Neutrophil (primary cell): ENCODE measurements at regions not wholly inside any gene's neighbourhood (a gene's known extent, or its start where the extent isn't known, plus 50 kb on each side); places are given as distances from the start of the nearest gene placed in this dataset.

Experiments
- H3K27ac ChIP-seq: fragments of 200-600 bp; sonication (generic); 2 replicates; pipeline ENCODE4 v1.5.1; 2016; ENCODE audit warnings: mild to moderate bottlenecking, moderate library complexity
- H3K27me3 ChIP-seq: fragments of 200-600 bp; sonication (generic); 2 replicates; pipeline ENCODE4 v1.6.0; 2016; ENCODE audit warnings: mild to moderate bottlenecking
- H3K36me3 ChIP-seq: fragments of 200-600 bp; sonication (generic); 2 replicates; pipeline ENCODE4 v1.5.1; 2017
- H3K4me1 ChIP-seq, 2 experiments: fragments of 200-600 bp in 1 of 2; sonication (generic) in 1 of 2; 1 replicate in 1 of 2; 2 replicates in 1 of 2; pipeline versions ENCODE4 v1.5.1 to v1.6.1; 2013 to 2016; ENCODE audit warnings: low read depth in 1 of 2, low read length in 1 of 2, mild to moderate bottlenecking in 1 of 2, moderate library complexity in 1 of 2; ENCODE audit not compliant: control insufficient read depth in 1 of 2, insufficient read depth in 1 of 2
- H3K4me3 ChIP-seq, 2 experiments: fragments of 200-600 bp in 1 of 2; sonication (generic) in 1 of 2; 1 replicate in 1 of 2; 2 replicates in 1 of 2; pipeline ENCODE4 v1.5.1; 2013 to 2016; ENCODE audit warnings: low read depth in 1 of 2, low read length in 1 of 2, mild to moderate bottlenecking in 1 of 2, moderate library complexity in 1 of 2
- H3K9me3 ChIP-seq: fragments of 200-600 bp; sonication (generic); 2 replicates; pipeline ENCODE4 v1.5.1; 2016
- CTCF ChIP-seq: fragments of 200-600 bp; sonication (generic); IDR thresholded peaks from 2 replicates; pipeline ENCODE4 v1.5.1; 2016; ENCODE audit warnings: antibody characterized with exemption

- H3K27ac ChIP-seq, result no peak overlapping the region
- no peak for TF ChIP-seq CTCF
These were observed 186.8 kb downstream of the LTN1 start for GRCh38 chr21:28805885-28806284.

GRCh38 chr21:28804089-28804670 lies 188.5 kb downstream of the LTN1 start:
- H3K4me3 ChIP-seq, result no peak overlapping the region
- no peak overlapping the region for H3K27ac ChIP-seq
- no peaks in the 10 kb centered on the region for H3K27me3 ChIP-seq
- TF ChIP-seq CTCF, result no peak
- H3K4me1 ChIP-seq, result no peaks in the 10 kb centered on the region
- H3K36me3 ChIP-seq, result no peaks in the 10 kb centered on the region
- H3K9me3 ChIP-seq, result no peaks in the 10 kb centered on the region

More at GRCh38 chr21:28805885-28806284, 186.8 kb downstream of the LTN1 start:
- Histone ChIP-seq H3K4me3 (no peak overlapping the region), H3K36me3 (no peaks in the 10 kb centered on the region), H3K27me3 (no peaks in the 10 kb centered on the region), H3K4me1 (no peaks in the 10 kb centered on the region), H3K9me3 (no peaks in the 10 kb centered on the region)

- no peak for TF ChIP-seq CTCF
These were observed 190.8 kb downstream of the LTN1 start for GRCh38 chr21:28801906-28802305.

GRCh38 chr21:28799926-28800325 lies 192.8 kb downstream of the LTN1 start:
- H3K4me3 ChIP-seq, result no peak overlapping the region
- H3K27ac ChIP-seq, result no peak overlapping the region
- H3K36me3 ChIP-seq, result no peaks in the 10 kb centered on the region
- no peaks in the 10 kb centered on the region for H3K27me3 ChIP-seq
- H3K4me1 ChIP-seq, result no peaks in the 10 kb centered on the region
- H3K9me3 ChIP-seq, result no peaks in the 10 kb centered on the region
- TF ChIP-seq CTCF, result no peak

More at GRCh38 chr21:28801906-28802305, 190.8 kb downstream of the LTN1 start:
- H3K27me3 ChIP-seq, result no peaks in the 10 kb centered on the region
- no peak overlapping the region for H3K4me3 ChIP-seq
- H3K4me1 ChIP-seq, result no peaks in the 10 kb centered on the region
- no peak overlapping the region for H3K27ac ChIP-seq
- H3K36me3 ChIP-seq, result no peaks in the 10 kb centered on the region
- no peaks in the 10 kb centered on the region for H3K9me3 ChIP-seq

GRCh38 chr21:28798798-28799197 lies 193.9 kb downstream of the LTN1 start:
- Histone ChIP-seq H3K27ac (no peak overlapping the region), H3K36me3 (no peaks in the 10 kb centered on the region), H3K9me3 (no peaks in the 10 kb centered on the region), H3K27me3 (no peaks in the 10 kb centered on the region), H3K4me1 (peaks cover 10 to 11% of the 10 kb centered on the region in 2 experiments), H3K4me3 (no peak overlapping the region)
- TF ChIP-seq CTCF, result no peak

GRCh38 chr21:28795251-28795650 lies 197.4 kb downstream of the LTN1 start:
- H3K9me3 ChIP-seq, result no peaks in the 10 kb centered on the region
- H3K27ac ChIP-seq, result no peak overlapping the region
- peaks cover 30 to 31% of the 10 kb centered on the region in 2 experiments for H3K4me1 ChIP-seq
- no peaks in the 10 kb centered on the region for H3K27me3 ChIP-seq
- no peaks in the 10 kb centered on the region for H3K36me3 ChIP-seq
- no peak overlapping the region for H3K4me3 ChIP-seq
- no peak for TF ChIP-seq CTCF
